ENCODE measurements at regions not wholly inside any gene's neighbourhood (a gene's known extent, or its start where the extent isn't known, plus 50 kb on each side); places are given as distances from the start of the nearest gene placed in this dataset.
"Not testable (repeated sequence)": the region's sequence is repeated elsewhere in the genome, so short reads cannot be mapped to it uniquely, and the experiment has no call there.

- DNase-seq, result no peak
These were observed 1124.8 kb upstream of the PRR20A start for GRCh38 chr13:56015919-56016318.

- DNase-seq, result no peak
These were observed 1121.1 kb upstream of the PRR20A start for GRCh38 chr13:56019606-56020005.

DNA sequence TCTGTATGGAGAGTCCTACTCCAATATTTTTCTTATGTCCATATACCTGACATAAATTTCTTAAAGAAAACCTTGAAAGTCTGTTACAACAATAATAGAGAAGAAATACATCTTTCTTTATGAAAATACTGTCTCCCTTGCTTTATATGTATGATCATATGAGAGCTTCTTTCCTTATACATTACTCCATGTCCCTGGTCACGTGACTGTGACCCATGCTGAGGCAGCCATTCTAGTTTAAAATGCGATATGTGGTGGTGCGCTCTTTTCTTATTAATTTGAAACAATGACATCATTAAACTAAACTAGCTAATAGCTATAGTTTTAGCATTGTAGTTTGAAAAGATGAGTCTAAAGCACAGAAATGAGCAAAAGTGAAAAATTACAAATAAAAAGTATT is 1120.3 kb upstream of the PRR20A start:
- no peak for DNase-seq

DNA sequence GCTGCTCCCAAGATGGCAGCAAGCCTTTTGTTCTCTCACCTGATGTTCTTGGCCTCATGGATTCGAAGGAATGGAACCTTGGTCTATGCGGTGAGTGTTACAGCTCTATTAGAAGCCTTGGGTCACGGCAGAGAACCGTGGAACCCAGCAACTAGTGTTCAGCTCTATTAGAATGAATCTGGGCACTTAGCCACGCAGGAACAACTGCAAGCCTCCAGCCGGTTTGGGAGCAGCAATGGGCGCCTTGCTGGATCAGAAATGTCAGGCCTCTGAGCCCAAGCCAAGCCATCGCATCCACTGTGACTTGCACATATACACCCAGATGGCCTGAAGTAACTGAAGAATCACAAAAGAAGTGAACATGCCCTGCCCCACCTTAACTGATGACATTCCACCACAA is 1100.7 kb upstream of the PRR20A start:
- DNase-seq, result no peak

GRCh38 chr13:56066321-56066720 is 1074.4 kb upstream of the PRR20A start:
- DNase-seq, result no peak

GRCh38 chr13:56102641-56103040 is 1038.1 kb upstream of the PRR20A start:
- DNase-seq, result no peak

- DNase-seq, result no peak
These were observed 1030.0 kb upstream of the PRR20A start for GRCh38 chr13:56110751-56111150.

- no peak for DNase-seq
These were observed 1006.2 kb upstream of the PRR20A start for GRCh38 chr13:56134524-56134923.

- DNase-seq, result no peak
These were observed 973.9 kb upstream of the PRR20A start for GRCh38 chr13:56166864-56167263.

GRCh38 chr13:56168581-56168980 is 972.1 kb upstream of the PRR20A start:
- no peak for DNase-seq

DNA sequence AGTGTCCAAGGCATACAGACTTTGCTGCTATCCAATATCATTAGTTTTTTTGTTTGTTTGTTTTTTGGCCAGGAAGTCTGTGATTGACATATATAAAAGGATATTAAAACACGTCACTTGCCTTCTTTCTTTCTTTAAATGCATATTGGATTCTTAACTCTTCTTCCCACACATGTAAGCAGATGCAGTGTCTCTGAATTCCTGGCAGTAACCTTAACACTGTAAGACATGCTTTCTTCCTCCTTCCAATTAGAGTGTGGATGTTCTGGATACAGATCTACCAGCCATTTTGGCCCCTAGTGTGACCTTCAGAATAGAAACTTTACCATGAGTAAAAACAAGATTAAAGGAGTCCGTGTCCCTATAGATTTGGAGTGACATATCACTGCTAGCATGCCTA is 967.4 kb upstream of the PRR20A start:
- DNase-seq, result no peak

GRCh38 chr13:56182598-56182997 is 958.1 kb upstream of the PRR20A start:
- DNase-seq, result no peak

GRCh38 chr13:56187331-56187730 is 953.4 kb upstream of the PRR20A start:
- no peak for DNase-seq

DNA sequence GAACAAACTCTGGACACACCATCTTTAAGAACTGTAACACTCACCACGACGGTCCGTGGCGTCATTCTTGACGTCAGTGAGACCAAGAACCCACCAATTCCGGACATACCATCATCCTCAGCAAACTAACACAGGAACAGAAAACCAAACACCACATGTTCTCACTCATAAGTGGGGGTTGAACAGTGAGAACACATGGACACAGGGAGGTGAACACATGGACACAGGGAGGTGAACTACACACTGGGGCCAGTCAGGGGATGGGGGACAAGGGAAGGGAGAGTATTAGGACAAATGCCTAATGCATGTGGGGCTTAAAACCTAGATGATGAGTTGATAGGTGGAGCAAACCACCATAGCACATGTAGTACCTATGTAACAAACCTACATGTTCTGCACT is 952.1 kb upstream of the PRR20A start:
- not testable (repeated sequence) for DNase-seq

GRCh38 chr13:56189439-56189838 is 951.3 kb upstream of the PRR20A start:
- no peak for DNase-seq

DNA sequence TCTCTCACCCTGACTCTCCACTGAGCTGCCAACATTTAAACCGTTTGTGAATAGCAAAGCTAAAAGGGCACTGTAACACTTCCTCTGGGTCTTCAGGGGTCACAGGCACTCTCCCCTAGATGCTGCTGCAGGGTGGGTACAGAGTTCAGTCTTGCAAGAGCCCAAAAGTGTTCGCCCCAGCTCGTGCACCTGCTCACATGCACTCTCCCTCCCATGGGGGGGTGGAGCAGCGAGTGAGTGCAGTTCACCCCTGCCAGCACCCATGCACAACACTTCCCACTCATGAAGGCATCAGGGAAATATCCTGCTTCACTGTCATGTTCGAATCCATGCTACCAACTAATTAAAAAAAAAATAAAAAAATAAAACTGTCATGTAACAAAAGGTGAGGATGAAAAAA is 950.7 kb upstream of the PRR20A start:
- no peak for DNase-seq

DNA sequence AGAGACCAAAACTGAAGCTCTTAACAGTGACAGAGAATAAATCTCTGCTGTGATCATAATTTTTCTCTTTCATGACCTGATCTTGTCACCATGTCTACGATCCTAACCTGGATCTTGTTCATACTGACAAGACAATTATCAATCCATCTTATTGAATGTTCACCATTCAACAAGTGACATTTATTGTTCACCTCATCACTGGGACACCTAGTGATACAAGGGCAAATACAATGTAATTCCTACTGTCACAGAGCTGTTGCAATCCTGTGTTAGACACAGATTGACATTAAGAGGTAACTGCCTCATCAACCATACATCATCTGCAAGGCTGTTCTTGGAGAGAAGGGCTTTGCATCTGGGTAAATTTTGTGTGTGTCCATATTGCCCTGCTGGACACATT is 942.4 kb upstream of the PRR20A start:
- no peak for DNase-seq

- DNase-seq, result no peak
These were observed 938.9 kb upstream of the PRR20A start for GRCh38 chr13:56201834-56202233.

DNA sequence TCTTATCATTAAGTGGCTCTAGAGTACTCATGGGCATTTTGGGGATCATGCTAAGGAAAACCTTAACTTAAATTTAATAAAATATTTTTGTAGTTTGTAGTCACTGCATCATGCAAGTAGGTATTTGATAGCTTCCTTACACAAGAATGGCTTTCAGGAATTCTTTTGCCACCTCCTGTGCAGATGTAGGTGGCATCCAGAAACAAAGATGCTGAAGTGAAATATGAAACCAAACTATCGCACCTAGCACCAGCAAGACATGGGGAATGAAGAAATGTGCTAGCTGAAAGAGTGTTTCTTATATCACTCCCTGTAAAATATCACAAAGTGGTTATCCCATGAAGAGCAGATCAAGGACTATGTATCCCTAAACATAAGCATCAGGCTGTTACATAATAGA is 924.5 kb upstream of the PRR20A start:
- DNase-seq, result no peak

DNA sequence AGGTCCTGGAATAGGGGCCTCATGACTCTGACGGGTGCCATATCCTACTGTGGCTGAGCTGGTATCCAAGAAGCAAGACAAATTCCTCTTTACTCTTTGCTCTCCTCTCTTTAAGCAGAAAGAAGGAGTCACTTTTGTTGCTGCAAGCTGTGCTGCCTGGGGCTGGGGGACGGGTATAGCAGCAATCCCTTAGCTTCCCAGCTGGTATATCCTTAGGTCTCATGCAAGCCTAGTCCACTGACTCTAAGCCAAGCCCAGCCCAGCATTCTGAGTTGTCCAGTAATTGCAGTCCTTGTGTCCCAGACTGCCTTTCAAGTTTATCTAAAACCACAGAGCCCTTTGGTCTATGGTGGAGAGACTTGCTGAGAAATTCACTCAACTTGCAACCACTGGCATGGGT is 893.0 kb upstream of the PRR20A start:
- no peak for DNase-seq

DNA sequence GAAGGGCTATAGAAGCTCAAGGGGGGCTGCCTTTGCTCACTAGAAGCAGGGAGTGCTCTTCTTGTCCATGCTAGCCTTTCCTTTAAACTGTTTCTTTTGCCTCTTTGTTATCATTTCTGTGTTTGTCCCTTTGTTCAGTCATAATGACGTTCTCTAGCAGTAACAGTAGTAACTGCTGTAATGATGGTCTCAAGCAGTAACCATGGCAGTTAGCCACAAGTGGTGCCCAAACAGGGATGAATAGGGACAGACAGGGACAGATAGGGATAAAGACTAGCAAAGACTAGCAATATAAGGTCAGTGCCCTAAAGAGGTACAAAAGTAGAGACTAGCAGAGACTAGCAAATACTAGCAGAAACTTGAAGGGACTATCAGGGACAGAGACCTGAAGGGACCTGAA is 869.0 kb upstream of the PRR20A start:
- DNase-seq, result no peak

DNA sequence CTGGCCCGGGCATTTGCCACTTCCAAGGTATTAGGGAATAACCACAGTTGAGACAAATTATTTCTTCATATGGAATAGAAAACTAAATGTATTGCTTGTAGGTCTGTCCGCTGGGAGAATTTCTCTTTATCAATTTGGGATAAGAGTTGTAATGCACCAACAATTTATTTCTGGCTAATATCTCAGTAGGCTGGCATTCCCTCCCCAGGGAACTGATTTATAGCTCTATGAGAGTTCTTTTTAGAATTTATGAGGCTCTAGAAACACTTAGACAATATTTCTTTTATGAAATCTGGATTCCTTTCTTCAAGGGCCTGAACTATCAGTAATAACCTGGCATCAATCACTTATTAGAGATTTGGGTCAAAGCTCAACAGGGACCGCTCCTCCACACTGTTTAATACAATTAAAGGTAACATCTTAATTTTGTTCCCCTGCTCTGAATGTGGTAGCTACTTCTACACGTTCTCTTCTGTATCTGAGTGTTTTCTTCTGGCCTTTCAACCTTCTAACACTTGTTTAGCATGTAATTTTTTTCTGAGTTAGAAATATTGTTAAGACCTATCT is 857.4 kb upstream of the PRR20A start:
- no peak for DNase-seq

DNA sequence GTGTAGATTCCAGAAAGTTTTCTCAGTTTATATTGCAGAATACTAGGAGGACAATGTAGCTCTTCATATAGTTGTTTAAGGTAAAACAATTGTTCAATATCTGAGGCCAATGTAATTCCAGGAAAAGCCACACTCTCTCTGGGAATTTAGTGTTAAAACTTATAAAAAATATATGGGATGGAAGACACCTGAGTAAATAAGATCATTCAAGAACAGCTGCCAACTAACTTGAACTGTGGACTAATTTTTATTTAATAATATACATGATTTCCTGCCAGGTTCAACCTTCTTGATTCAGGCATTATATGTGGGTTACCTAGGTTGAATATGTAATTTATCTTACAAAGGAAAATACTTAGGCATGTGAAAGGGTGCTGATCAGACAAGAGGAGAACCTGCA is 841.1 kb upstream of the PRR20A start:
- no peak for DNase-seq

DNA sequence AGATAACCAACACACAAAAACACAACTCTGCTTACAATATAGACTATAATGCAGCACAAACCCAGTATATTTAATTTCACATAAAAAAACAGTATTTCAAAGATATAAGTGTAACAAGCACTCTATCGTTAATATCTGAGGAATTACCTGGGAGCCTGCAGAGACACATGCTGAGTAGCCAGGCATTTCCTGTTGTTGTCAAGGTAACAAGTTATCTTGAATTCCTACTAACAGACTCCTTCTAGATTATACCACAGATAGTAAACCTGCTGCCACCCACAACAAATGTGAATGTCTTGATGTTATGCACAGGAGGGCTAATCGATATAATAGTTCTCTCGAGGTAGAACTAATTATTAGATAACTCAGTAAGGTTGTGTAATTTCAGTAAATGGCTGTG is 826.0 kb upstream of the PRR20A start:
- no peak for DNase-seq

GRCh38 chr13:56317841-56318240 is 822.9 kb upstream of the PRR20A start:
- no peak for DNase-seq

- DNase-seq, result no peak
These were observed 808.0 kb upstream of the PRR20A start for GRCh38 chr13:56332671-56333070.

All from NCI-H2029 treated with DMSO at 0.1 percent for 48 hours (cell line).